Stomach (tissue), 8 donors: ENCODE measurements at regions not wholly inside any gene's neighbourhood (a gene's known extent, or its start where the extent isn't known, plus 50 kb on each side); places are given as distances from the start of the nearest gene placed in this dataset.

Source experiments
- DNase-seq, 2 donors: peaks; one replicate each; pipeline versions ENCODE4 v3.0.0 to v3.0.0-alpha.2; 2013 to 2019
- H3K27ac ChIP-seq, 5 donors: fragments of 200-600 bp in 4 of 5; sonication (generic) in 4 of 5; one replicate each; pipeline ENCODE4 v1.5.1; 2013 to 2019; ENCODE audit warnings: mild to moderate bottlenecking in 1 of 5, moderate library complexity in 1 of 5
- H3K27me3 ChIP-seq, 3 donors: fragments of 200-600 bp; sonication (generic); one replicate each; pipeline ENCODE4 v1.5.1; 2017 to 2019; ENCODE audit warnings: mixed run types in 1 of 3
- H3K36me3 ChIP-seq, 4 donors: fragments of 200-600 bp; sonication (generic); 1 replicate in 3 of 4; 2 replicates in 1 of 4; pipeline ENCODE4 v1.5.1; 2016 to 2019
- H3K4me1 ChIP-seq, 4 donors: fragments of 200-600 bp; sonication (generic); one replicate each; pipeline ENCODE4 v1.5.1; 2016 to 2019
- H3K4me3 ChIP-seq, 4 donors: fragments of 200-600 bp; sonication (generic) in 3 of 4; one replicate each; pipeline ENCODE4 v1.5.1; 2016 to 2019; ENCODE audit warnings: mild to moderate bottlenecking in 1 of 4
- H3K9me3 ChIP-seq, 4 donors: fragments of 200-600 bp; sonication (generic); one replicate each; pipeline ENCODE4 v1.5.1; 2016 to 2019
- CTCF ChIP-seq, 7 experiments: fragments of 450-650 bp in 4 of 7; fragments of 200-600 bp in 3 of 7; sonication (generic) in 3 of 7; IDR thresholded peaks; one replicate each; pipeline ENCODE4 v1.5.1; 2016 to 2019; ENCODE audit warnings: antibody characterized with exemption in 7 of 7, control low read depth in 2 of 7, mild to moderate bottlenecking in 1 of 7
- EP300 ChIP-seq: sonication (generic); formaldehyde crosslinking; IDR thresholded peaks from one replicate; pipeline ENCODE4 v1.6.1; 2017; ENCODE audit warnings: antibody characterized with exemption
- POLR2A ChIP-seq, 4 donors: fragments of 450-650 bp; IDR thresholded peaks; one replicate each; pipeline ENCODE4 v1.6.1; 2016; ENCODE audit warnings: antibody characterized with exemption in 4 of 4, control low read depth in 2 of 4, mild to moderate bottlenecking in 1 of 4, moderate library complexity in 1 of 4
- POLR2AphosphoS5 ChIP-seq, 3 donors: sonication (generic); formaldehyde crosslinking; IDR thresholded peaks; one replicate each; pipeline ENCODE4 v1.6.1; 2016; ENCODE audit warnings: antibody characterized with exemption in 3 of 3
- WGBS, 5 donors: extraction: QIAGEN DNeasy Blood & Tissue Kit in 3 of 5; methylation state at CpG; one replicate each; pipeline versions ENCODE4 v1.1.5 to v1.1.7; 2013 to 2018; 5-methylcytosine and 5-hydroxymethylcytosine counted together
- intact Hi-C: fragments of 100-400 bp; cut with DNase I; formaldehyde crosslinking; loops from one replicate; pipeline ENCODE4 v1.15.1; 2023; ENCODE audit warnings: low total_unique reads
- donor health status: healthy with polysubstance abuse.
- donor health status: Bipolar disorder and iron deficiency.
- donor health status: healthy.

GRCh38 chr3:152587861-152588260, 247.1 kb upstream of the P2RY1 start:
- 59 to 80% (median 71%) methylated on average over 1 of the region's 1 CpG for WGBS, 5 donors
- H3K36me3 ChIP-seq, result no peaks in the 10 kb centered on the region
- no peak overlapping the region for H3K27ac ChIP-seq
- intact Hi-C loops, result no loop called here
- H3K27me3 ChIP-seq, result no peaks in the 10 kb centered on the region
- no peak for TF ChIP-seq CTCF (IDR thresholded peaks at IDR 0.05)
- no peak for TF ChIP-seq POLR2AphosphoS5 (IDR thresholded peaks at IDR 0.05)
- no peak for TF ChIP-seq POLR2A (IDR thresholded peaks at IDR 0.05)
- no peak for TF ChIP-seq EP300
- no peaks in the 10 kb centered on the region for H3K9me3 ChIP-seq
- H3K4me1 ChIP-seq, result peaks cover 0 to 8% (median 0%) of the 10 kb centered on the region in 4 donors
- DNase-seq, result no peak
- no peak overlapping the region for H3K4me3 ChIP-seq

- intact Hi-C loops, result no loop called here
- 43 to 64% (median 58%) methylated on average over 2 of the region's 2 CpGs for WGBS, 5 donors
These were observed 245.3 kb upstream of the P2RY1 start for GRCh38 chr3:152589644-152590043.

GRCh38 chr3:152591515-152591914, 243.4 kb upstream of the P2RY1 start:
- WGBS, 5 donors, result 31 to 68% (median 34%) methylated on average over 2 of the region's 2 CpGs
- no peak for DNase-seq
- no peaks in the 10 kb centered on the region for H3K36me3 ChIP-seq
- no peaks in the 10 kb centered on the region for H3K9me3 ChIP-seq
- TF ChIP-seq POLR2A (IDR thresholded peaks at IDR 0.05), result no peak
- no peak for TF ChIP-seq POLR2AphosphoS5 (IDR thresholded peaks at IDR 0.05)
- TF ChIP-seq EP300, result no peak
- TF ChIP-seq CTCF (IDR thresholded peaks at IDR 0.05), result no peak
- H3K4me3 ChIP-seq, result no peak overlapping the region
- intact Hi-C loops, result no loop called here
- no peaks in the 10 kb centered on the region for H3K27me3 ChIP-seq
- H3K4me1 ChIP-seq, result peaks cover 2 to 21% (median 12%) of the 10 kb centered on the region in 4 donors
- H3K27ac ChIP-seq, result no peak overlapping the region

More at GRCh38 chr3:152589644-152590043, 245.3 kb upstream of the P2RY1 start:
- Histone ChIP-seq H3K27ac (no peak overlapping the region), H3K9me3 (no peaks in the 10 kb centered on the region), H3K27me3 (no peaks in the 10 kb centered on the region), H3K4me3 (no peak overlapping the region), H3K36me3 (no peaks in the 10 kb centered on the region), H3K4me1 (peaks cover 0 to 8% (median 2%) of the 10 kb centered on the region in 4 donors)
- TF ChIP-seq CTCF (IDR thresholded peaks at IDR 0.05), result no peak
- TF ChIP-seq POLR2AphosphoS5 (IDR thresholded peaks at IDR 0.05), result no peak
- no peak for DNase-seq

- Histone ChIP-seq H3K4me1 (peaks cover 7 to 30% (median 19%) of the 10 kb centered on the region in 4 donors), H3K36me3 (no peaks in the 10 kb centered on the region), H3K27ac (no peak overlapping the region), H3K4me3 (no peak overlapping the region), H3K27me3 (no peaks in the 10 kb centered on the region), H3K9me3 (no peaks in the 10 kb centered on the region)
- DNase-seq, result no peak
- intact Hi-C loops, result no loop called here
- TF ChIP-seq POLR2AphosphoS5 (IDR thresholded peaks at IDR 0.05), result no peak
- no peak for TF ChIP-seq CTCF (IDR thresholded peaks at IDR 0.05)
- TF ChIP-seq POLR2A (IDR thresholded peaks at IDR 0.05), result no peak
- no peak for TF ChIP-seq EP300
These were observed 241.7 kb upstream of the P2RY1 start for GRCh38 chr3:152593242-152593641.
